ENCODE measurements at regions not wholly inside any gene's neighbourhood (a gene's known extent, or its start where the extent isn't known, plus 50 kb on each side); places are given as distances from the start of the nearest gene placed in this dataset.

GRCh38 chr7:84610390-84610789 lies 415.8 kb upstream of the SEMA3A start:
- ATAC-seq, result no peak
- intact Hi-C loops (cut with DNase I, micrococcal nuclease), result no loop called here

DNA sequence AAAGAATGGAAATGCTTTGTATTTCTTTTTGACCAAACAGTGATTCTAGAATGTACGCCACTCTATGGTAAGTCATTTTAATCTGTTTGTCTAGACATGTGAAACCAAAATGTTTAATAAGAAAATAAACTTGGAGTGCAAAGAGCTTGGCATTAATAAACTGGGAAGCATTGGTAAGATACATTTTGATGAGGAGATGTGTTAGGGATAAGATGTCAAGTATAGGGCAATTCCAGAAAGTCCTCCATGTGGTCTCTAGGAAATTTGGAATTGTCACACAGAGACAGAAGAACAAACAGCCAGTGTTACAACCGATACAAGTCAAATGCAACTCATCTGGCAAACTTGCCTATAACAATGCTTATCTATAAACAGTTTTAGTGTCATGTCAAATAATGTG lies 410.7 kb upstream of the SEMA3A start:
- DNase-seq (no peak), ATAC-seq (no peak)
- intact Hi-C loops (cut with DNase I, micrococcal nuclease), result no loop called here

More at GRCh38 chr7:84610390-84610789, 415.8 kb upstream of the SEMA3A start:
- no peak for DNase-seq

DNA sequence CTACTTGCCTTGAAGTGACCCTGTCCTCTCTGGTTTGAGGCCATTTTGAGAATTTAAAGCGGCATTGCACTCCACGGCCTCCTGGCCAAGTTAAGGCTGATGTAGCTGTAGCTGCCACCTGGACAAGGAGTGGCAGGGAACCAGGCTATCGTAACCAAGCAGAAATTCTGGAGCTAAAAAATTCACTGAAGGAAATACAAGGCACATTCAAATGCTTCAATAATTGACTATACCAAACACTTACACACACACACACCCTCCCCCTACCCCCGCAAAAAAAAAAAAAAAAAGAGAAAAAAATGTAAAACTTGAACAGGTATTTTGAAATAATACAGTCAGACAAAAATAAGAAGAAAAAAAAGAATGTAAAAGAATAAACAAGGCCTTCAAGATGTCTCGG lies 409.0 kb upstream of the SEMA3A start:
- ATAC-seq (no peak), DNase-seq (no peak)
- intact Hi-C loops (cut with DNase I, micrococcal nuclease), result no loop called here

DNA sequence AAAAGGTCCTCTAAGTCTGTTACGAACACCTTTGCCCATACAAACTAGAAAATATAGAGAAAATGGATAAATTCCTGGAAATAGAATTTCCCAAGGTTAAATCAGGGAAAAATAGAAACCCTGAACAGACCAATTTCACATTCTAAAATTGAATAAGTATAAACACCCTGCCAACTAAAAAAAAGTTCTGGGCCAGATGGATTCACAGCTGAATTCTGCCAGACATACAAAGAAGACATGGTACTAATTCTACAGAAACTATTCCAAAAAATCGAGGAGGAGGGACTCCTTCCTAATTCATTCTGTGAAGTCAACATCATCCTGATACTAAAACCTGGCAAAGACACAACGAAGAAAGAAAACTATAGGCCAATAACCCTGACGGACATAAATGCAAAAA lies 400.4 kb upstream of the SEMA3A start:
- no peak for ATAC-seq
- intact Hi-C loops (cut with DNase I, micrococcal nuclease), result no loop called here
- DNase-seq, result no peak

DNA sequence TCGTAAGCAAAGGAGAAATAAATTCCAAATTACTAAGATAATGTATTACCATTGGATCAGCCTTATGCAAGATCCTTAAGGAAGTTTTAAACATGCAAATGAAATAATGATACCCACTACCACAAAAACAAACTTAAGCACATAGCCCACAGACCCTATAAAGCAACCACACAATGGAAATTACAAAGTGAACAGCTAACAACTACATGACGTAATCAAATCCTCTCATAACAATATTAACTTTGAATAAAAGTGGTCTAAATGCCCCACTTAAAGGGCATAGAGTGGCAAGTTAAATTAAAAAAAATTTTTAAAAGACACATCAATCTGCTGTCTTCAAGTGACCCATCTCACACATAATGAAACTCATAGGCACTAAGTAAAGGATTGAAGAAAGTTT lies 397.3 kb upstream of the SEMA3A start:
- DNase-seq (no peak), ATAC-seq (no peak)
- intact Hi-C loops (cut with DNase I, micrococcal nuclease), result no loop called here

DNA sequence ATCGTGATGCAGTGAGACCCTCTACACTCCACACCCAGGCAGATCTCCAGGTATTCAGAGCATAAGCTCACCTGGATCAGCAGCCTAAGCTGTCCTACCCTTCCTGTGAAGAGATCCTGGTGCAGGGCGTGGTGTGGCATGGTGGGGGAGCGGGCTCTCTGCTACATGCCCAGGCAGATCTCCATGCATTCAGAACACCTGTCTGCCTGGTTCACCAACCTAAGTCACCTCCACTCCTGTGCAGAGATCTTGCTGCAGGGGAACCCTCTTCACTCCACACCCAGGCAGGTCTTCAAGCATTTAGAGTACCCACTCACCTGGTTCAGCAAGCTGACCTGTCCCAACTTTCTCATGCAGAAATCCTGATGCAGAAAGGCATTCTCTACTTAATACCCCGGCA lies 394.4 kb upstream of the SEMA3A start:
- intact Hi-C loops (cut with DNase I, micrococcal nuclease), result no loop called here
- ATAC-seq (no peak), DNase-seq (no peak)

DNA sequence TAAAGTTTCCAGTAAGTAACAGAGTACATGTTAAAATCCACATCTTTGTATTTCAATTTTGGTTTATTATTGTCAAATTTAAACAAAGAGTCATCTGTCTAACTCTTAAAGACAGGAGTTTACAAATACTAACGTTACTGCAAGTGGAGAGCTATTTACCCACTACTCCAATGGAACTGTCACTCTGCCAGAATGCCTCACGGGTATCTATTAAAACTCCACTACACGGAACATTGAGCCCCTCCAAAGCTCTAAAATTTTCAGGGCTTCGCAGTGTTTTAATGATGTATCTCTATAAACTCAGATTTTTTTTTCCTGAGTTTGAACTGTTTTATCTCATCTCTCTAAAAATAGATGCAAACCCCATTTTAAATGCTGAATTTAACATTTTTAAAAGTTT lies 388.7 kb upstream of the SEMA3A start:
- ATAC-seq, result no peak
- intact Hi-C loops (cut with DNase I, micrococcal nuclease), result no loop called here
- DNase-seq, result no peak

DNA sequence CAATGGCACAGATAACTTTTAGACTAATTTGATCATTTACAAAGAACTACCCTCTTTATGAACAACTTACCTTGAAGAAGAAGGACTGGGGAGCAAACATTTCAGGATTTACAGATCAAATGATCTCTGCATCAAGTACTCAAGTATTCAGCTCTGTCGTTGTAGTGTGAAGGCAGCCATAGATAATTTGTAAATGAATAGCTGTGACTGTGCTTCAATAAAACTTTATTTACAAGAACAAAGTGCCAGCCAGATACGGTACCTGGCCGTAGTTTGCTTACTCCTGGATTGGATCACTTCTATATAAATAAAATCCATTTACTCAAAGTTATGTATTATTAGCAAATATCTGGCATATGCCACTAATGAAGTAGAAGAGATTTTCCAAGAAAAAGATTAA lies 388.2 kb upstream of the SEMA3A start:
- no peak for DNase-seq
- ATAC-seq, result no peak
- intact Hi-C loops (cut with DNase I, micrococcal nuclease), result no loop called here

DNA sequence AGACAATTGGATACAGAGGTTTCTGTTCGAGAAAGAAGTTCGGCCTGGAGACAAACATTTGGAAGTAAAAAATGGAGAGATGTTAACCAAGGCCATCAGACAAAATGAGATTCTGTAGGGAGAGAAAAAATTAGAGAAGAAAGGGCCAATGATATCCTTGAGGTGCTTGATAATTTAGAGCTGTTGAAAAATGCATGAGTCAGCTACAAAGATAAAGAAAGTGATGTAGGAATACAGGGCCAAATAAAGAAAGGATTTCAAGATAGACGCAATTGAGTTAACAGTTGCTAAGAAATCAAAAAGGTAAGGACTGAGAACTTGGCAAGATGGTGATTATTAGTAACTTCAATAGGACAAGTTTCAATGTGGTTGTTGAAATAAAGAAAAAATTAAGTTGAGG lies 384.2 kb upstream of the SEMA3A start:
- intact Hi-C loops (cut with DNase I, micrococcal nuclease), result no loop called here
- no peak for ATAC-seq

DNA sequence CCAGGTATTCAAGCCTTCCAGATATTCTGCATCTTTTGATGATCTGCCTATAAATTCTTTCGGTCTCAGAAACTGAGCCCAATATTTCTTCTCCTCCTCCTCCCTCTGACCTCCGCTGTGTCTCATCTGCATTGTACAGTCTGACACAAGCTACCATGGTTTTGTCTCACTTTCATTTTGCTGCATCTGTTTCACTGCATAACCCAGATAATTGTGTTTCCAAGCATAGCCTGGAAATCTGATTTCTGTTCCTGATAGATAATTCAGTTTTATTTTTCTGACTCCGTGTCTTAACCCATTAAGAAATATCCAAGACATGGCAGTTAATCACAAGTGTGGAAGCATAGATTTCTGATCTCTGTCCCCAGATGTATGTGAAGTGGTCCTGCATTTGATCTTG lies 374.2 kb upstream of the SEMA3A start:
- ATAC-seq (no peak), DNase-seq (no peak)
- intact Hi-C loops (cut with DNase I, micrococcal nuclease), result no loop called here

More for the DNA sequence above, 384.2 kb upstream of the SEMA3A start:
- DNase-seq, result no peak

DNA sequence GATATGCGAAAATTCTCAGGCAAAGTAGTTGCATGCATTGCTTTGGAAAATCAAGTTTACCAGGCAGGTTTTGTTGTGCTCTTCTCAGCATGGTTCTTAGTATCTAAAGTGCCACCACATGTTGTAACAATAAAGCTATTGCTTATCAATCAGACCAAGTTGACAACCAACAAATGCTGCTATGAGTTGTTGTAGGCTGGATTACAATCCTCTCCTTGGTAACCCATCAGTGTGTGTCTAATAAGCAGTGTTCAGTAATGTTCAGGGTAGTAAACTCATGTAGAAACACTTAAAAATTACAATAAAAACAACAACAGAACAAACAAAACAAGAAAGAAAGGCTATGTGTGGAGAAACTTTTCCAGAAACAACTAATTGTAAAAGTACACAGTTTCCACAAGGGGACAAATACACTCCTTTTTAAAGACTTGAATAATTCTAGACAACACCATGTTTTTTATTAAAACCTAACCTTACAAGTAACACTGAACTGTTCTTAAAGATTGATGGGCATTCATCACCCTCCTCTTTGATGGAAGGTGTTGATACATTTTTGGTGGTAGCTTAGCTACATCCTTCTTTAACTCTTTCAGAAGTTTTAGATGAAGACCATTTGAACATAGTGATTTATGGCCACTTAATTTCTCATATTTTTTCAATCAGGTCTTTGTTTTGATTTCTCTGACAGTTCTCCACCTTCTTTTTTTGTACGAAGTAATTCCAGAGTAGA lies 370.9 kb upstream of the SEMA3A start:
- DNase-seq, result no peak
- intact Hi-C loops (cut with DNase I, micrococcal nuclease), result no loop called here
- ATAC-seq, result no peak

DNA sequence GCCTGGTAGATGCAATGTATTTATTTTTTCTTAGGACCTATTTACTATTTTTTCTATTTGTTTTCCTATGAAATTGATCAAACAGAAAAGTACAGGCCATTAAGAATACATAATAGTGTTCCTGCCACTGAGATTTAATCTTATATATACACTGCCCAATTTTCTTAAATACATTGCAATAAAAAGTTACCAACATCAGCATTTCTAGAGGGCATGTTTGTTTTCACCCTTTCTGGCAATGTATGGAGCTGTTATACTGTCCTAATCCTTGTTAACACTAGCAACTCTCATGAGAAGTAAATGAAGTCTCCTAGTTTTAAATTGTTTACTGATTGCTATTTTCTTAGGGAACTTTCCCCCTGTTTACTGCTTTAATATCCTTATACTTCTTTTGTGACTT lies 359.1 kb upstream of the SEMA3A start:
- ATAC-seq, result no peak
- DNase-seq, result no peak
- intact Hi-C loops (cut with DNase I, micrococcal nuclease), result no loop called here

DNA sequence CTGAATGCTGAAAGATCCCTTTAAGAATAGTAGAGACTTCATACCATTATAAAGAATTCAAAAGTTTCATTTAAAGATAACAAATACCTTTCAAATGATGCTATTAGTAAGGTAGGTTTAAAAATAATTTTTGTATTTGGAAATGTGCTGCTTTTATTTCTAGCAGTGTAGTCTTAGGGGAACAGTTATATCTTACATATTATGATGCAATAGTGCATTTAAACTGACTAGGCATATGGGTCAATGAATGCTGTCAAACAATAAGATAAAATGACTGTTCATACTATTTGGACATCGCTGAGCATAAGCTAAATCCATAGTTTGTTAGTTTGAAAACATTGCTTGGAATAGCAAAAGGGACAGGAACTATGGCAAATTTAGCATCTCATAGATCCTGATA lies 354.8 kb upstream of the SEMA3A start:
- ATAC-seq (no peak), DNase-seq (no peak)
- intact Hi-C loops (cut with DNase I, micrococcal nuclease), result no loop called here

- ATAC-seq (no peak), DNase-seq (no peak)
- intact Hi-C loops (cut with DNase I, micrococcal nuclease), result no loop called here
Measured at GRCh38 chr7:84548366-84549365, 354.1 kb upstream of the SEMA3A start.

GRCh38 chr7:84547331-84547730 lies 352.7 kb upstream of the SEMA3A start:
- DNase-seq (no peak), ATAC-seq (no peak)
- intact Hi-C loops (cut with DNase I, micrococcal nuclease), result no loop called here

GRCh38 chr7:84546403-84546802 lies 351.8 kb upstream of the SEMA3A start:
- DNase-seq, result no peak
- ATAC-seq, result no peak

DNA sequence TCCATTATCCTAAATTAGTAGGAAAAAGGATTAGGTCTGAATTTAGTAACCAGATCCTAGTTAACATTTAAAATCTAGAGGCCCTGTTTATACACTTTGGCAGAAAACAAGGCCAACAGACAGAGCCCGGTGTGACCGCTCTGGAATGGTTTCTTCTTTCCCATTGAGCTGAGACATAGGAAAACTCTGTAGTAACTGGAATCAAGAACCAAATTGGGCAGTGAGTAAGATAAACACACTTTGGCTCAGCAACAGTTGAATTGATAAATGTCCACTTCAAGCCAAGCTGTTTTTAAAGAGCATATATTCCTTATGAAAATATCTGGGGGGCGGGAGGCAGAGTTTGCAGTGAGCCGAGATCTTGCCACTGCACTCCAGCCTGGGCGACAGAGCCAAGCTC lies 343.7 kb upstream of the SEMA3A start:
- DNase-seq (no peak), ATAC-seq (no peak)
- intact Hi-C loops (cut with DNase I, micrococcal nuclease), result no loop called here

More at GRCh38 chr7:84546403-84546802, 351.8 kb upstream of the SEMA3A start:
- intact Hi-C loops (cut with DNase I, micrococcal nuclease), result no loop called here

- no peak for ATAC-seq
- intact Hi-C loops (cut with DNase I, micrococcal nuclease), result no loop called here
- DNase-seq, result no peak
Measured at GRCh38 chr7:84536271-84536870, 341.8 kb upstream of the SEMA3A start.

DNA sequence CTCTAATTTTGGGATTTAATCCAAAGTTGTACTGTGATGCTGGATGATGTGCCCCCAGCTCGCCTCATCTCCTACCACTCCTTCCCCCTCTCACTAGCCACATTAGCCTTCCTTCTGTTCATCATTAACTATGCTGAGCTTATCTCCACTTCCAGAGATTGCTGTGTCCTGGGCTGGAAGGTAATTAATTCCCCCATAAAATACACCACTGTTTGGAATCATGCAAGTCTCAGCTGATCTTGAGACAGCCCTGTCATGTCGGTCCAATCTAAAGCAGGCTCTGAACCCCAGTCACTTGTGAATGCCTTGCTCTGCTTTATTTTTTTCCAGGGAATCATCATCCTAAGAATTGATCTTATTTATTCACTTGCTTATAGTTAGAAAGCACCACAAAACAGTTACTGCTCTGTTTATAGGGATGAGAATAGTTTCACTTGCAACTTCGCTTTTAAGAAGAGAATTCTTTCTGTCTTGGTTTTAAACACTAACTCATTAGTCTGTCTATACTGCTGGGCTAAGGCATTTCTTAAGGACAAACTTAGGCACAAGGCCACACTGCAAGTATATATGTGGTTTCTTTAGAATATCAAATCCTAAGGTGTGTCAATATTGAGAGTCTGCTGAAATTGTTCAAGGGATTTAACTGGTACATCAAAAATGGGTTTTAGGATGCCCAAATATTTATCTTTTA lies 341.1 kb upstream of the SEMA3A start:
- no peak for DNase-seq
- intact Hi-C loops (cut with DNase I, micrococcal nuclease), result no loop called here
- ATAC-seq, result no peak
